ENCODE measurements at regions not wholly inside any gene's neighbourhood (a gene's known extent, or its start where the extent isn't known, plus 50 kb on each side); places are given as distances from the start of the nearest gene placed in this dataset.

DNA sequence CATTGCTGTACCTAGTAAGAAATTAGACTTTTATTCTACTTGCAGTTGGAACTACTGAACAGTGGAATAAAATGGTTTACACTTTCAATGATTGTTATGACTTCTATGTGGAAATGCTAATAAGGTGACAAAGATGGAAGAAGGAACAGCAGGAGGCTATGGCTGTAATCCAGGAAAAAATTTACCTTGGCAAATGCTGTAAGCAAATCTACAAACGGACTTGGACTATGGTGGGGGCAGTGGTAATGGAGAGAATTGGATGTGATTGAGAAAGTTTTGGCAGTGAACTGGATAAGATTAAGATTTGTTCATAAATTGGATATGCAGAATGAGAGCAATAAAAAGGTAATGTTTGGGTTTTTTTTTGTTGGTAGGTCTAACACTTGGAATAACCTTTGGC lies 111.0 kb upstream of the ERBB4 start:
- H3K27ac ChIP-seq = no peak overlapping the region
- H3K9ac ChIP-seq (ENCODE audit: insufficient read length) = no peak overlapping the region
- H3K4me3 ChIP-seq = no peak overlapping the region
- no peaks in the 10 kb centered on the region for H3K36me3 ChIP-seq (ENCODE audit: insufficient read depth, low read length)
- TF ChIP-seq POLR2AphosphoS5 (IDR thresholded peaks at IDR 0.05; ENCODE audit: borderline replicate concordance, low read depth, low read length) = no peak
- no peak for DNase-seq (ENCODE audit: low read depth, low spot score)
- no peaks in the 10 kb centered on the region for H3K9me3 ChIP-seq (ENCODE audit: low read depth, low read length)

DNA sequence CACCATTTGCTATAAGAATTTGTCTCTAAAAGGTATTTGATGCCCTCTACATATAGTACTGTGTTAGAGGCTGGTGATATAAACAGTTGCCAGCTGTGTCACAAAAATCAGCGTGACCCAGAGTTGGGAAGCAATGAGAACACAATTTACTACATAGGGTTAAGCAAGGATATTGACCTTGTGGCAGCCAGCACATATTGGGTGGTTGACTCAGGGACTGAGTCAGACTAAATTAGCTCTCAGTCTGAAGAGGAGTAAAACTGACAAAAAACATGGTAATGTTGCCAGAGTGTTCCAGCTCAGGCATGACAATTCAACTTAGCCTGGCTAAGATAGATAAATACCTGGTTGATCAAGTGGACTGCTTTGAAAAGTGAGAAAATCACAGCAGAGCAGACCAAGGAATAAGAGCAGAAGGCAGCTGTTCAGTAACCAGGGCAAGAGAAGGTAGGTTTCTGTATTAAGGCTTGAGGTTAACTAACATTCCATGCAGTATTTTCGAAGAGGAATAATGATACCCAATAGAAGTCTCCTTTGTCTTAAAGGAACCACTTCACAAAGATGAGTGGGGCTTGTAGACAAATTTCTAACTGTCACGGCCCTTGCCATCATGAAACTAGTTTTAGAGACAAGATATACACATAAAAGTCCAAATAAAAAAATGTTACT lies 108.2 kb upstream of the ERBB4 start:
- TF ChIP-seq EZH2 (IDR thresholded peaks at IDR 0.05) (no peak), POLR2AphosphoS5 (IDR thresholded peaks at IDR 0.05; ENCODE audit: borderline replicate concordance, low read depth, low read length) (no peak), FOXP2 (optimal IDR thresholded peaks at IDR 0.05; ENCODE audit: control extremely low read depth, extremely low read length, insufficient read depth) (no peak)
- H3K4me3 ChIP-seq = no peak overlapping the region
- no peak overlapping the region for H3K9ac ChIP-seq (ENCODE audit: insufficient read length)
- no peak for DNase-seq (ENCODE audit: low read depth, low spot score)
- no peak overlapping the region for H3K27ac ChIP-seq
- H3K36me3 ChIP-seq (ENCODE audit: insufficient read depth, low read length) = no peaks in the 10 kb centered on the region
- no peaks in the 10 kb centered on the region for H3K9me3 ChIP-seq (ENCODE audit: low read depth, low read length)

DNA sequence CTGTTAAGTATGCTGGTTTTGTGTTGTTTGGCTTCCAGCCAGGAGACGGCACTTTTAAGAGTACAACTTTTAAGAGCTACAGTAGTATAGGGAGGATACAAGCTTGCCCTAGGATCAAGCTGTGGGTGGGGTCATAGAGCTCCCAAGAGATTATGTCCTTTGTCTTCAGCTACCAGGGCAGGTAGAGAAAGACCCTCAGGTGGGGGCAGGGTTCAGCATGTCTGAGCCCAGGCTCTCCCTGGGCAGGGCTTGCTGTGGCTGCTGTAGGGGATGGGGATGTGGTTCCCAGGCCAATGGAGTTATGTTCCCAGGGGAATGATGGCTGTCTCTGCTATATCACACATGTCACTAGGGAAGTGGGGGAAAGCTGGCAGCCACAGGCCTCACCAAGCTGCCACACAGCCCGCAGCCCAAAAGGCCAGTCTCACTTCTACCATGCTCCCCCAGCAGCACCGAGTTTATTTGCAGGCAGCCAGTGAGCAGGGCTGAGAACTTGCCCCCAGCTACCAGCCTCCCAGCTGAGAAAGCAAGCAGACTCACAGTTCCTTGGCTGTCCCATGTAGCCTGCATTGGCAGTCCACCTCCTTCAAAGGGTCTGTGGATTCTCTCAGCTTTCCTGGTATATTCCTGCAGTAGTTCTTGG lies 105.7 kb upstream of the ERBB4 start:
- Histone ChIP-seq H3K27ac (peak overlapping the region; percentile 75), H3K9me3 (ENCODE audit: low read depth, low read length) (no peaks in the 10 kb centered on the region), H3K4me3 (no peak overlapping the region), H3K9ac (ENCODE audit: insufficient read length) (no peak overlapping the region), H3K36me3 (ENCODE audit: insufficient read depth, low read length) (no peaks in the 10 kb centered on the region)
- peak; percentile 51 for DNase-seq (ENCODE audit: low read depth, low spot score)
- TF ChIP-seq FOXP2 (optimal IDR thresholded peaks at IDR 0.05; ENCODE audit: control extremely low read depth, extremely low read length, insufficient read depth) (no peak), POLR2AphosphoS5 (IDR thresholded peaks at IDR 0.05; ENCODE audit: borderline replicate concordance, low read depth, low read length) (no peak), EZH2 (IDR thresholded peaks at IDR 0.05) (no peak)

DNA sequence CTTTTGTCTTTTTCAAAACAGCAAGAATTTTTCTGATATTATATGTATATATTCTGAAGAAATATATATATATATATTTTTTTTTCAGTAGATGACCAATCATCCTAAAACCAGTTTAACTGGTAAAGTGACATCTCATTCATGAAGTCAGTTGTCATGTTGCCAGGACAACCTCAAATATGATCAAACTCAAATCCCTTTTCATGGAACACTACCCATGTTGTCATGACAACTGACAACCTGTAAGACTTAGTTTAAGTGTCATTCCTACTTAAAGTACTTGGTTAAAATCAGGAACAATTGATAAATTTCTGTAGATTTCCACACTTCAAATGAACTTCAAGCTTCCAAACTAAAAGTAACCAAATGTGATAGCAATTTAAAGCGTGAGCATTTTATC lies 101.8 kb upstream of the ERBB4 start:
- DNase-seq (ENCODE audit: low read depth, low spot score) = no peak
- TF ChIP-seq FOXP2 (optimal IDR thresholded peaks at IDR 0.05; ENCODE audit: control extremely low read depth, extremely low read length, insufficient read depth) (no peak), POLR2AphosphoS5 (IDR thresholded peaks at IDR 0.05; ENCODE audit: borderline replicate concordance, low read depth, low read length) (no peak), EZH2 (IDR thresholded peaks at IDR 0.05) (no peak)
- H3K36me3 ChIP-seq (ENCODE audit: insufficient read depth, low read length) = no peaks in the 10 kb centered on the region
- H3K4me3 ChIP-seq = no peak overlapping the region
- H3K9me3 ChIP-seq (ENCODE audit: low read depth, low read length) = no peaks in the 10 kb centered on the region
- H3K9ac ChIP-seq (ENCODE audit: insufficient read length) = no peak overlapping the region
- no peak overlapping the region for H3K27ac ChIP-seq

DNA sequence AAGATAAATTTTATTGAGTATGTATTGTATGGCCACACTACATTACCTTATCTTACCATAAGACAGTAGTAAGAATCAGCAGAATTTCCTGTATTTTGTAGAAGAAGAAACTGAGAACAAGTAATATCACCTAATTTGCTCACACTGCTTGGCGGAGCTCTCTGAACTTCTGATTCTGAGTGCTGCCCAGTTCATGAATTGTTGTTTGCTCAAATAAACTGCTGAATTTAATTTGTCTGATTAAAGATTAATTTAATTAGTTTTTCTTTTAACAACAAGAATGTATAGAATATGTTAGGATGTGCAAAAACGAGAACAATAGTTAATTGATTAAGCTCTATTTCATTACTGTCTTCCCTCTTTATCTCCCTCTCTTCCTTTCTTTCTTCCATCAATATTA lies 100.1 kb upstream of the ERBB4 start:
- Histone ChIP-seq H3K36me3 (ENCODE audit: insufficient read depth, low read length) (no peaks in the 10 kb centered on the region), H3K27ac (no peak overlapping the region), H3K9ac (ENCODE audit: insufficient read length) (no peak overlapping the region), H3K9me3 (ENCODE audit: low read depth, low read length) (no peaks in the 10 kb centered on the region), H3K4me3 (no peak overlapping the region)
- DNase-seq (ENCODE audit: low read depth, low spot score) = no peak
- TF ChIP-seq POLR2AphosphoS5 (IDR thresholded peaks at IDR 0.05; ENCODE audit: borderline replicate concordance, low read depth, low read length) = no peak
- no peak for TF ChIP-seq EZH2 (IDR thresholded peaks at IDR 0.05)
- TF ChIP-seq FOXP2 (optimal IDR thresholded peaks at IDR 0.05; ENCODE audit: control extremely low read depth, extremely low read length, insufficient read depth) = no peak

DNA sequence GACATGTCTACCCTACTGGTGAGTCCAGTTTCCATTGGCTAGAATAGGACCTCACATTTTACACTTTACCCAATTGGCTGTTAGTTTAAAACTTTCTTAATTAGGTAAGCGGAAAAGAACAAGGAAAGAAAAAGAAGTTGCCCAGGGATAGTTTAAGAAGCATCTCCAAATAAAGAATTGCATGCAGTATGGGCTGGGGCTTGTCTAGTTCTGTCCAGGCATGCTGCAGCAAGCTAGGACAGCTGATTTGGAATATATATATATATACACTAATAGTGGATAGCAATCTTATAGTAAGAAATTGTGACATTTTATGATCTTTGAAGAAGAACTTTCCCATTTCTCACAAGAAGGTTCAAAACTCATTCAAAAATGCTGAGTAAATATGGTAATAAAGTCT lies 90.0 kb upstream of the ERBB4 start:
- Histone ChIP-seq H3K9me3 (ENCODE audit: low read depth, low read length) (no peaks in the 10 kb centered on the region), H3K9ac (ENCODE audit: insufficient read length) (no peak overlapping the region), H3K36me3 (ENCODE audit: insufficient read depth, low read length) (no peaks in the 10 kb centered on the region), H3K4me3 (no peak overlapping the region), H3K27ac (no peak overlapping the region)
- TF ChIP-seq FOXP2 (optimal IDR thresholded peaks at IDR 0.05; ENCODE audit: control extremely low read depth, extremely low read length, insufficient read depth) (no peak), EZH2 (IDR thresholded peaks at IDR 0.05) (no peak), POLR2AphosphoS5 (IDR thresholded peaks at IDR 0.05; ENCODE audit: borderline replicate concordance, low read depth, low read length) (no peak)
- DNase-seq (ENCODE audit: low read depth, low spot score) = no peak

DNA sequence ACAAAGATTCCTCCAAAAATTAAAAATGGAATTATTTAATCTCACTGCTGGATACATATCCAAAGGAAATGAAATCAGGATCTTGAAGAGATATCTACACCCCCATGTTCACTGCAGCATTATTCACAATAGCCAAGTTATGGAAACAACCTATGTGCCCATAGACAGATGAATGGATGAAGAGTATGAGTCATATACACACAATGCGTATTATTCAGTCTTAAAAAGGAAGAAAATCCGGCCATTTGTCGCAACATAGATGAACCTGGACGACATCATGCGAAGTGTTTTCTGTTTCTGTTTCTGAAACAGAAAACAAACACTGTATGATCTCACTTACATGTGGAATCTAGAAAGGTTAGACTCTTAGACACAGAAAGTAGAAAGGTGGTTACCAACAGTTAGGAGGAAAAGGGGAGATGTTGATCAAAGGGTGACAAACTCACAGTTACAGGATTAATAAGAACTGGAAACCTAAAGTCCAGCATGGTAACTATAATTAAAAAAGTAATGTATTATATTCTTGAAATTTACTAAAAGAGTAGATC lies 87.8 kb upstream of the ERBB4 start:
- no peak overlapping the region for H3K4me3 ChIP-seq
- H3K9ac ChIP-seq (ENCODE audit: insufficient read length) = no peak overlapping the region
- H3K27ac ChIP-seq = no peak overlapping the region
- no peaks in the 10 kb centered on the region for H3K9me3 ChIP-seq (ENCODE audit: low read depth, low read length)
- no peak for DNase-seq (ENCODE audit: low read depth, low spot score)
- TF ChIP-seq FOXP2 (optimal IDR thresholded peaks at IDR 0.05; ENCODE audit: control extremely low read depth, extremely low read length, insufficient read depth) (no peak), POLR2AphosphoS5 (IDR thresholded peaks at IDR 0.05; ENCODE audit: borderline replicate concordance, low read depth, low read length) (no peak), EZH2 (IDR thresholded peaks at IDR 0.05) (no peak)
- no peaks in the 10 kb centered on the region for H3K36me3 ChIP-seq (ENCODE audit: insufficient read depth, low read length)

DNA sequence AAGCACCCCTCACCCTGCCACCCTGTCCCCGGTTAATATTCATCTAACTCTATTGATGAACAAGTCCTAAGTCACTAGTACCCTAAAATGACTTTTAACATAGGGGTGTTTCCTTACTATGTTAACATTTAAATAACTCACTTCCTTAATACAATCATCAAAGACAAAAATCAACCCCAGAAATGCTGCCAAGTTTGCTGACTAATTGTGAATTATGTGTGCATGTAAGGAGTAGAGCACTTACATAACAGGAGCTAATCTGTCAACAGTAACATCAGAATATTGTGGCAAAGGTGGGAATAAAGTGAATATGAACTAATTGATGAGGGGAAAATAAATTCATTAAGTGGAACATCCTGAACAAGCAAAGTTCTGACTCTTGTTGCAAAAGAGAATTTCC lies 81.4 kb upstream of the ERBB4 start:
- Histone ChIP-seq H3K9ac (ENCODE audit: insufficient read length) (no peak overlapping the region), H3K4me3 (no peak overlapping the region), H3K9me3 (ENCODE audit: low read depth, low read length) (no peaks in the 10 kb centered on the region), H3K27ac (no peak overlapping the region), H3K36me3 (ENCODE audit: insufficient read depth, low read length) (no peaks in the 10 kb centered on the region)
- TF ChIP-seq EZH2 (IDR thresholded peaks at IDR 0.05) (no peak), POLR2AphosphoS5 (IDR thresholded peaks at IDR 0.05; ENCODE audit: borderline replicate concordance, low read depth, low read length) (no peak), FOXP2 (optimal IDR thresholded peaks at IDR 0.05; ENCODE audit: control extremely low read depth, extremely low read length, insufficient read depth) (no peak)
- no peak for DNase-seq (ENCODE audit: low read depth, low spot score)

Data from SK-N-MC (cell line).